ENCODE measurements at regions not wholly inside any gene's neighbourhood (a gene's known extent, or its start where the extent isn't known, plus 50 kb on each side); places are given as distances from the start of the nearest gene placed in this dataset.

DNA sequence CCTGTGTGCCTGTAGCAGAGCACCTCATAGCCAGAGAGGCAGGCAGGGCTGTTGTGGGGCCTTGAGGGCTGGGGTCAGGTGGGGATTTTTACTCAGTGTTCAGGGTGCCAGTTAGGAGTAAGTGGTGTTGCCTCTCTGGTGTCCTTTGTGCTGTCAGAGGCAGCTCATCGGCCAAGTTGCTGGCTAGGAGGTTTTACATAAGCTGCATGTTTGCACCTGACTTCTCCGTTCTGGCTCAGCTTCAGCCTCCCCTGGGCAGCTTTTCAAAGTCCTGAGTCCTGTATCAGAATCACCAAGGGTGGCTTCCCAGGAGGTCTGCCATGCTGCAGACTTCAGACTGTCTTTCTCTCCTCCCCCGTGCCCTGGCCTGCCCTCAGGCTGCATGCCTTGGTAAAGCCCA is 242.6 kb upstream of the TPM1 start:
- H3K36me3 ChIP-seq: no peaks in the 10 kb centered on the region
- intact Hi-C loops (cut with DNase I; ENCODE audit: low total_unique reads): no loop called here
- H3K4me1 ChIP-seq: no peaks in the 10 kb centered on the region
- no peak for DNase-seq
- 89 to 100% (median 92%) methylated on average over 2 to 3 of the region's 3 CpGs for WGBS, 5 donors
- H3K9me3 ChIP-seq: no peaks in the 10 kb centered on the region
- no peak overlapping the region for H3K27ac ChIP-seq
- TF ChIP-seq POLR2AphosphoS5 (IDR thresholded peaks at IDR 0.05) (no peak), POLR2A (IDR thresholded peaks at IDR 0.05) (no peak)
- TF ChIP-seq, protein P1, sequence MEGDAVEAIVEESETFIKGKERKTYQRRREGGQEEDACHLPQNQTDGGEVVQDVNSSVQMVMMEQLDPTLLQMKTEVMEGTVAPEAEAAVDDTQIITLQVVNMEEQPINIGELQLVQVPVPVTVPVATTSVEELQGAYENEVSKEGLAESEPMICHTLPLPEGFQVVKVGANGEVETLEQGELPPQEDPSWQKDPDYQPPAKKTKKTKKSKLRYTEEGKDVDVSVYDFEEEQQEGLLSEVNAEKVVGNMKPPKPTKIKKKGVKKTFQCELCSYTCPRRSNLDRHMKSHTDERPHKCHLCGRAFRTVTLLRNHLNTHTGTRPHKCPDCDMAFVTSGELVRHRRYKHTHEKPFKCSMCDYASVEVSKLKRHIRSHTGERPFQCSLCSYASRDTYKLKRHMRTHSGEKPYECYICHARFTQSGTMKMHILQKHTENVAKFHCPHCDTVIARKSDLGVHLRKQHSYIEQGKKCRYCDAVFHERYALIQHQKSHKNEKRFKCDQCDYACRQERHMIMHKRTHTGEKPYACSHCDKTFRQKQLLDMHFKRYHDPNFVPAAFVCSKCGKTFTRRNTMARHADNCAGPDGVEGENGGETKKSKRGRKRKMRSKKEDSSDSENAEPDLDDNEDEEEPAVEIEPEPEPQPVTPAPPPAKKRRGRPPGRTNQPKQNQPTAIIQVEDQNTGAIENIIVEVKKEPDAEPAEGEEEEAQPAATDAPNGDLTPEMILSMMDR (IDR thresholded peaks at IDR 0.05 in 8 of 11, conservative IDR thresholded peaks at IDR 0.05 in 3 of 11): no peak
- no peak overlapping the region for H3K4me3 ChIP-seq
- H3K27me3 ChIP-seq (replicated peaks in 1 of 7): no peaks in the 10 kb centered on the region

GRCh38 chr15:62802612-62803011 is 239.9 kb upstream of the TPM1 start:
- intact Hi-C loops (cut with DNase I; ENCODE audit: low total_unique reads): no loop called here
- Histone ChIP-seq H3K27me3 (replicated peaks in 1 of 7) (no peaks in the 10 kb centered on the region), H3K4me3 (no peak overlapping the region), H3K9me3 (no peaks in the 10 kb centered on the region), H3K27ac (no peak overlapping the region), H3K36me3 (peaks cover 0 to 13% (median 0%) of the 10 kb centered on the region in 6 donors), H3K4me1 (no peaks in the 10 kb centered on the region)
- TF ChIP-seq, protein P1 (IDR thresholded peaks at IDR 0.05 in 8 of 11, conservative IDR thresholded peaks at IDR 0.05 in 3 of 11): no peak
- TF ChIP-seq POLR2AphosphoS5 (IDR thresholded peaks at IDR 0.05) (no peak), POLR2A (IDR thresholded peaks at IDR 0.05) (no peak)
- 77 to 94% (median 91%) methylated on average over 2 of the region's 2 CpGs for WGBS, 5 donors
- DNase-seq: no peak

DNA sequence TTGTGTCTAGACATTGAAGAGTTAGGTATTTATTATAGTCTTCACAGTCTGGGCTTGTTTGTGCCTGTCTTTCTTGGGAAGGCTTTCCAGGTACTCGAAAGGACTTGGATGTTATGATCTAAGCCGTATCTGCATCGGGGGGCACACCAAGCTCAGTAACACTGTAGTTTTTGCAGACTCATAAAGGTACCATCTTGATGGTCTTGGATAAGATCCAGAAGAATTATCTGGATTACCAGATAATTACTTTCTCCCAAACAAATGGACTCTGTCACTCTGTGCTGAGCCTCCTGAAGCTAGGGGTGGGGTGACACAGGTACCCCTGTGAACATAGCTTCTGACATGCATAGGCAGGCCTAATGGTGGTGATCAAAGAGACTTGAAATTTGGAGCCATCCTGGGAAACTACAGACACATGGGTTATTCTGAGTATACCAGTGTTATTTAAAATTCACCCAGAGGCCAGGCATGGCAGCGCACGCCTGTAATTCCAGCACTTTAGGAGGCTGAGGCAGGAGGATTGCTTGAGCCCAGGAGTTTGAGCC is 238.6 kb upstream of the TPM1 start:
- Histone ChIP-seq H3K9me3 (no peaks in the 10 kb centered on the region), H3K4me3 (no peak overlapping the region), H3K36me3 (peaks cover 0 to 13% (median 0%) of the 10 kb centered on the region in 6 donors), H3K4me1 (no peaks in the 10 kb centered on the region), H3K27ac (no peak overlapping the region), H3K27me3 (replicated peaks in 1 of 7) (no peaks in the 10 kb centered on the region)
- WGBS, 5 donors: 96 to 99% (median 98%) methylated on average over 5 of the region's 5 CpGs
- no peak for DNase-seq
- intact Hi-C loops (cut with DNase I; ENCODE audit: low total_unique reads): no loop called here
- TF ChIP-seq, protein P1 (IDR thresholded peaks at IDR 0.05 in 8 of 11, conservative IDR thresholded peaks at IDR 0.05 in 3 of 11): no peak
- no peak for TF ChIP-seq POLR2AphosphoS5 (IDR thresholded peaks at IDR 0.05)
- no peak for TF ChIP-seq POLR2A (IDR thresholded peaks at IDR 0.05)

DNA sequence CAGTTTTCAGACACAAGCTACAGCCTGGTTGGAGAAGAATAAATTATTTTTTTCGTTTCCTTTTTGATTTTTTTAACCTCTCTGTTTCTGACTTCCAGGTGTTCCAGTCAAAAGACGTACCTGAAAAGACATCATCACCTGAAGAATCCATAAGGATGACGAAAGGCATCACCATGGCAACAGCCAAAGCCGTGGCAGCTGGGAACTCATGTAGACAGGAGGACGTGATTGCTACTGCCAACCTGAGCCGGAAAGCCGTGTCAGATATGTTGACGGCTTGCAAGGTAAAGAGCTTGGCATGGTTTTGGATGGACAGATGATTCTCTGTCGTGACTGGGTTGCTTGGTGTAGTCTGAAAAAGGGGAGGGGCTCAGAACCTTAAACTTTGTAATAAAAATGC is 237.0 kb upstream of the TPM1 start:
- no peak overlapping the region for H3K27ac ChIP-seq
- no peaks in the 10 kb centered on the region for H3K27me3 ChIP-seq (replicated peaks in 1 of 7)
- DNase-seq: no peak
- whole genome bisulfite sequencing, 5 donors: 87 to 91% (median 89%) methylated on average over 9 of the region's 9 CpGs
- TF ChIP-seq POLR2A (IDR thresholded peaks at IDR 0.05) (no peak), POLR2AphosphoS5 (IDR thresholded peaks at IDR 0.05) (no peak)
- TF ChIP-seq, protein P1 (IDR thresholded peaks at IDR 0.05 in 8 of 11, conservative IDR thresholded peaks at IDR 0.05 in 3 of 11): no peak
- no peak overlapping the region for H3K4me3 ChIP-seq
- intact Hi-C loops (cut with DNase I; ENCODE audit: low total_unique reads): no loop called here
- peaks cover 0 to 13% (median 0%) of the 10 kb centered on the region in 6 donors for H3K36me3 ChIP-seq
- no peaks in the 10 kb centered on the region for H3K4me1 ChIP-seq
- no peaks in the 10 kb centered on the region for H3K9me3 ChIP-seq
